Psoas muscle (tissue), 7 donors: ENCODE measurements at regions not wholly inside any gene's neighbourhood (a gene's known extent, or its start where the extent isn't known, plus 50 kb on each side); places are given as distances from the start of the nearest gene placed in this dataset.

Source experiments
- ATAC-seq, 4 donors: fragments of 200-7000 bp; cut with Tn5 transposase; one replicate each; pipeline ENCODE4 v1.9.1; 2020; ENCODE audit warnings: moderate library complexity in 3 of 4, mild to moderate bottlenecking in 2 of 4
- DNase-seq, 2 donors: peaks; one replicate each; pipeline ENCODE4 v3.0.0-alpha.2; 2020
- H3K27ac ChIP-seq: fragments of 200-600 bp; one replicate; pipeline ENCODE4 v1.8.0; 2022
- H3K27me3 ChIP-seq, 3 donors: fragments of 200-600 bp in 1 of 3; one replicate each; pipeline versions ENCODE4 v1.6.1 to v1.8.0; 2013 to 2022; ENCODE audit warnings: low read length in 2 of 3, mild to moderate bottlenecking in 2 of 3, moderate library complexity in 1 of 3; ENCODE audit not compliant: insufficient read depth in 3 of 3
- H3K36me3 ChIP-seq, 2 donors: fragments of 200-600 bp in 1 of 2; one replicate each; pipeline versions ENCODE4 v1.6.1 to v1.8.0; 2013 to 2022; ENCODE audit warnings: low read depth in 1 of 2, mild to moderate bottlenecking in 1 of 2, moderate library complexity in 1 of 2; ENCODE audit not compliant: insufficient read depth in 1 of 2
- H3K4me1 ChIP-seq: fragments of 200-600 bp; one replicate; pipeline ENCODE4 v1.8.0; 2022
- H3K4me3 ChIP-seq: fragments of 200-600 bp; one replicate; pipeline ENCODE4 v1.8.0; 2022; ENCODE audit warnings: mild to moderate bottlenecking
- H3K9me3 ChIP-seq: fragments of 200-600 bp; one replicate; pipeline ENCODE4 v1.8.0; 2022
- CTCF ChIP-seq: fragments of 200-600 bp; IDR thresholded peaks from one replicate; pipeline ENCODE4 v1.8.0; 2022; ENCODE audit warnings: antibody characterized with exemption
- WGBS, 3 donors: extraction: QIAGEN DNeasy Blood & Tissue Kit; methylation state at CpG; one replicate each; pipeline versions ENCODE4 v1.1.6 to v1.1.7; 2013; 5-methylcytosine and 5-hydroxymethylcytosine counted together
- intact Hi-C, 2 donors: fragments of 100-400 bp; cut with DNase I; formaldehyde crosslinking; loops; one replicate each; pipeline versions ENCODE4 v1.11.0 to v1.14.2; 2022
- donor health status: healthy with polysubstance abuse.
- donor health status: DM: no; HTN: no; CAD: no; lungs with moderate emphysema.
- donor health status: Bipolar disorder and iron deficiency.
- donor health status: healthy.
- donor health status: DM: yes; HTN: yes; CAD: no.
- donor health status: DM: no; HTN: no; CAD: no.
- donor health status: DM: yes; HTN: yes; CAD: no.

GRCh38 chr7:34220506-34221185, 315.3 kb downstream of the BMPER start:
- no peak for ATAC-seq
- no peak for DNase-seq
- Histone ChIP-seq H3K27me3 (no peaks in the 10 kb centered on the region), H3K36me3 (no peaks in the 10 kb centered on the region), H3K4me1 (no peaks in the 10 kb centered on the region), H3K4me3 (no peak overlapping the region), H3K9me3 (no peaks in the 10 kb centered on the region), H3K27ac (no peak overlapping the region)
- no peak for TF ChIP-seq CTCF
- WGBS, 3 donors: 71 to 73% (median 72%) methylated on average over 4 of the region's 4 CpGs
- intact Hi-C loops: no loop called here

GRCh38 chr7:34222316-34222715, 317.0 kb downstream of the BMPER start:
- no peak for ATAC-seq
- H3K27me3 ChIP-seq: no peaks in the 10 kb centered on the region
- H3K4me1 ChIP-seq: no peaks in the 10 kb centered on the region
- no peaks in the 10 kb centered on the region for H3K9me3 ChIP-seq
- no peak overlapping the region for H3K27ac ChIP-seq
- intact Hi-C loops: no loop called here
- TF ChIP-seq CTCF: no peak
- H3K36me3 ChIP-seq: no peaks in the 10 kb centered on the region
- no peak overlapping the region for H3K4me3 ChIP-seq
- DNase-seq: no peak

GRCh38 chr7:34222722-34223121, 317.4 kb downstream of the BMPER start:
- intact Hi-C loops: no loop called here
- H3K27me3 ChIP-seq: no peaks in the 10 kb centered on the region
- no peak overlapping the region for H3K4me3 ChIP-seq
- no peaks in the 10 kb centered on the region for H3K4me1 ChIP-seq
- no peaks in the 10 kb centered on the region for H3K36me3 ChIP-seq
- DNase-seq: no peak
- no peak overlapping the region for H3K27ac ChIP-seq
- H3K9me3 ChIP-seq: no peaks in the 10 kb centered on the region
- WGBS, 3 donors: 63 to 76% (median 70%) methylated on average over 1 of the region's 1 CpG
- TF ChIP-seq CTCF: no peak
- peak in 1 of 4 donors; percentile 61 for ATAC-seq

GRCh38 chr7:34224281-34224680, 318.9 kb downstream of the BMPER start:
- H3K9me3 ChIP-seq: no peaks in the 10 kb centered on the region
- 58 to 67% (median 59%) methylated on average over 1 of the region's 1 CpG for WGBS, 3 donors
- no peaks in the 10 kb centered on the region for H3K36me3 ChIP-seq
- H3K4me3 ChIP-seq: no peak overlapping the region
- no peak overlapping the region for H3K27ac ChIP-seq
- peaks cover 0 to 4% (median 0%) of the 10 kb centered on the region in 3 donors for H3K27me3 ChIP-seq
- ATAC-seq (no peak), DNase-seq (no peak)
- intact Hi-C loops: no loop called here
- TF ChIP-seq CTCF: no peak
- no peaks in the 10 kb centered on the region for H3K4me1 ChIP-seq

GRCh38 chr7:34225193-34225592, 319.9 kb downstream of the BMPER start:
- Histone ChIP-seq H3K4me3 (no peak overlapping the region), H3K27ac (no peak overlapping the region), H3K4me1 (no peaks in the 10 kb centered on the region), H3K9me3 (no peaks in the 10 kb centered on the region), H3K27me3 (peaks cover 0 to 4% (median 0%) of the 10 kb centered on the region in 3 donors), H3K36me3 (no peaks in the 10 kb centered on the region)
- DNase-seq (no peak), ATAC-seq (no peak)
- intact Hi-C loops: no loop called here
- no peak for TF ChIP-seq CTCF
- WGBS, 3 donors: 83 to 86% (median 85%) methylated on average over 5 of the region's 5 CpGs
